ENCODE measurements at regions not wholly inside any gene's neighbourhood (a gene's known extent, or its start where the extent isn't known, plus 50 kb on each side); places are given as distances from the start of the nearest gene placed in this dataset.
A peak's percentile ranks its signal among the peaks of the same experiment; 100 is the strongest.
"Not testable (repeated sequence)": the region's sequence is repeated elsewhere in the genome, so short reads cannot be mapped to it uniquely, and the experiment has no call there.

DNA sequence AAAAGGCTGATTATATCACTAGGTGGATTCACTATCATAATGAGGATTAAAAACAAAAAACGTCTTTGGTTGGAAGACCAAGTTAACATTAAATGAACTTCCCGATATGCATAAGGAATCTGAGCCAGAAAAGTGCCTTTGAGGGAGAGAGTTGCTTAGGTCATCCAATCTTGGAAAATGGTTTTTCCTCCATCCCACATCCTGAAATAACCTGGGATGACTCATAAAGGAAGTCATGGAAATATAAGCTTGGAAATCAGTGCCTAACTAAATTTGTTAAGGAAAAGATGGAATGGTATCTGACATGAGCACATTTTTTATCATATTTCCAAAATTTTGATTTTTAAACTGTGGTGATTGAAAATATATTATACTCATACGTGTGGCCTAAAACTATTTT lies 66.0 kb downstream of the KBTBD8 start:
- Mint-ChIP-seq H3K4me3 (no peak overlapping the region), H3K36me3 (ENCODE audit: low read depth) (no peaks in the 10 kb centered on the region), H3K4me1 (no peaks in the 10 kb centered on the region), H3K27me3 (peaks cover 3% of the 10 kb centered on the region), H3K9me3 (peaks cover 6% of the 10 kb centered on the region), H3K27ac (no peak overlapping the region)
- ATAC-seq (no peak), DNase-seq (no peak)

DNA sequence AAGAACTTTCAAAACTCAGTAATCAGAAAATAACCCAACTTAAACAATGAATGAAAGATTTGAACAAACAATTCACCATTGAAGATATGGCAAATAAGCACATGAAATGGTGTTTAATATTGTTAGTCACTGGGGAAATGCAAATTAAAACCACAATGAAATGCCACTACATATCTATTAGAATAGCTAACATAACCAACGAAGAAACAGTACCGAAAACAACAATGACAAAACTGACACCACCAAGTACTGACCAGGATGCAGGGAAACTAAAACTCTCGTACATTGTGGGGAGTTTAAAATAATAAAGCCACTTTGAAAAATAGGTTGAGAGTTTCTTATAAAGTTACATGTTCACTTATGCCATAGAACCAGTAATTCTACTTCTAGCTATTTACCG lies 69.1 kb downstream of the KBTBD8 start:
- Mint-ChIP-seq H3K9me3 (no peaks in the 10 kb centered on the region), H3K27ac (no peak overlapping the region), H3K27me3 (no peaks in the 10 kb centered on the region), H3K4me1 (no peaks in the 10 kb centered on the region), H3K4me3 (no peak overlapping the region), H3K36me3 (ENCODE audit: low read depth) (no peaks in the 10 kb centered on the region)
- no peak for ATAC-seq
- DNase-seq, result no peak

DNA sequence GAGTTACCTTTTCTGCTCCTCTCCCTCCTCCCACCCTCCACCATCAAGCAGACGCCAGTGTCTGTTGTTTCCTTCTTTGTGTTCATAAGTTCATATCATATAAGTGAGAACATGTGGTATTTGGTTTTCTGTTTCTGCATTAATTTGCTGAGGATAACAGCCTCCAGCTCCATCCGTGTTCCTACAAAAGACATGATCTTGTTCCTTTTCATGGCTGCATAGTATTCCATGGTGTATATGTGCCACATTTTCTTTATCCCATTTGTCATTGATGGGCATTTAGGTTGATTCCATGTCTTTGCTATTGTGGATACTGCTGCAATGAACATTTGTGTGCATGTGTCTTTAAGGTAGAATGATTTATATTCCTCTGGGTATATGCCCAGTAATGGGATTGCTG lies 74.5 kb downstream of the KBTBD8 start:
- not testable (repeated sequence) for ATAC-seq; H3K27ac Mint-ChIP-seq; H3K9me3 Mint-ChIP-seq; H3K27me3 Mint-ChIP-seq; H3K36me3 Mint-ChIP-seq (ENCODE audit: low read depth); DNase-seq; H3K4me3 Mint-ChIP-seq
- H3K4me1 Mint-ChIP-seq, result peaks cover 17% of the 10 kb centered on the region

DNA sequence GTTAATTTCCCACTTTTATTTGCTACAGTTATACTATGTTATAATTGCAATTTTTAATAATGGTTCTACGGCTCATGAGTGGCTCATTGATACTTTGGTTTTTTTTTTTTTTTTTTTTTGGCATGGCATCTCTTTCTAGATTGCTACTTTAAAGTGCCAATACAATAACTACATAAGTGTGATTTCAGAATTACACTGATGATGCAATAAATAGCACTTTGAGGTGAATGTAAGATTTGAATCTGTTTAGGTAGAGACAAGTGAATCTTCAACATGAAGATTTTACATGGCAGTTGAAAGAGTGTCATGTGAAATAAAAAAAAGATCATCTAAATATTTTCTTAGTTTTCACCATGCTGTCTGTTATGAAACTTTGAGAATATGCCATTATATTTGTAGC lies 75.7 kb downstream of the KBTBD8 start:
- Mint-ChIP-seq H3K27ac (no peak overlapping the region), H3K27me3 (no peaks in the 10 kb centered on the region), H3K4me1 (peaks cover 21% of the 10 kb centered on the region), H3K9me3 (peaks cover 4% of the 10 kb centered on the region), H3K36me3 (ENCODE audit: low read depth) (no peaks in the 10 kb centered on the region), H3K4me3 (no peak overlapping the region)
- ATAC-seq (no peak), DNase-seq (no peak)

DNA sequence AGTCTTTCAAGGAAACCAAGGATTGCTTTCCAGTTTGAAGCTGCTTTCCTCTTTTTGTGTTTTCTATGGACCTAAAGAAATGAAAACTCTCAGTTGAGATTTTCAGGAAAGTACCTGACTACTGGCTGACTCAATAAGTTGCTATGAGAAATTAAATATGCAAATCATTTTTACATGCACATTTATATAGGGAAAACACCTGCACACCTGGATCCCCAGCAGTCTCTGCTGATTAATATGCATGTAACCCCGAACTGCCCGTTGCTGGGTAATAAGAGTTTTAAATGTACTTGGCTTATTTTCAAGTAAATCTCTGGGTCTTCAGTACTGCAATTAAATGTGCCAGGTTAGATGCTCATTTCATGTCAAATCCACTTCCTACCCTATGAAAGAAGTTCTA lies 77.2 kb downstream of the KBTBD8 start:
- no peak for ATAC-seq
- H3K4me1 Mint-ChIP-seq, result peaks cover 23% of the 10 kb centered on the region

DNA sequence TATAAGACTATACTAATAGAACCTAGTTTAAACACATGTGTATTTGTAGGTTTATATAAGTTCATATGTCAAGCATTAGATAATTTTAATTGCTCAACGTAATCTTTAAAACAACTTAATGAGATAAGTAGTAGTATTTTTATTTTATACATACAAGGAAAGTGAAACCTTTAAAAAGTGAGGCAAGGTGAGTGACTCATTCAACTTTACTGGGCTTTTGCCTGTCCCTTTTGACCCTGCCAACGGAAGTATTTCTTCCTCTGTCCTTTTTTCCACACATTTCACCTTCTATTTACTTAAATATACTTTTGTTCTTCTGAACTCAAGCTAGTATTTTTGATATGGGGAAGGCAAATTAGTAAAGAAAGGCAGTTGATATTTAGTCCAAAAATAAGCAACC lies 78.5 kb downstream of the KBTBD8 start:
- Mint-ChIP-seq H3K9me3 (peaks cover 4% of the 10 kb centered on the region), H3K4me3 (no peak overlapping the region), H3K36me3 (ENCODE audit: low read depth) (peaks cover 4% of the 10 kb centered on the region), H3K4me1 (peaks cover 23% of the 10 kb centered on the region), H3K27me3 (no peaks in the 10 kb centered on the region), H3K27ac (no peak overlapping the region)
- DNase-seq (no peak), ATAC-seq (no peak)

More for the DNA sequence above, 77.2 kb downstream of the KBTBD8 start:
- H3K27ac Mint-ChIP-seq, result no peak overlapping the region
- no peak overlapping the region for H3K4me3 Mint-ChIP-seq
- no peaks in the 10 kb centered on the region for H3K27me3 Mint-ChIP-seq
- H3K36me3 Mint-ChIP-seq (ENCODE audit: low read depth), result peaks cover 4% of the 10 kb centered on the region
- DNase-seq, result no peak
- H3K9me3 Mint-ChIP-seq, result peaks cover 4% of the 10 kb centered on the region

DNA sequence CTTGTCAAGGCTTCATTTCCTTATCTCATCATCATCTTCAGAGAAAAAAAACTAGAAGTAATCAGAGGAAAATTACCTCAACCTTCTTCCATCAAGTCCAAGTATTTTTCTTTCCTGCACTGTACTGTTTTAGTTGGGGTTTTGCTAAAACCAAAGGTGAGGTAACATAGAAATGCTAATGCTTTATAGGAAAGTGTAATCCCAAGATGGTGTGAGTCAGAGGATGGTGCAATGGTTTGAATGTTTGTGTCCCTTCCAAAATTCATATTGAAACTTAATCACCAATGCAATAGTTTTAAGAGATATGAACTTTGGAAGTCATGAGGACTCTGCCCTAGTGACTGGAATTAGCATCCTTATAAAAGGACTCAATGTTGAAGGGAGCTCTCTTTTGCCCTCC lies 79.5 kb downstream of the KBTBD8 start:
- Mint-ChIP-seq H3K4me3 (no peak overlapping the region), H3K4me1 (peaks cover 32% of the 10 kb centered on the region), H3K9me3 (peaks cover 15% of the 10 kb centered on the region), H3K27me3 (no peaks in the 10 kb centered on the region), H3K27ac (no peak overlapping the region), H3K36me3 (ENCODE audit: low read depth) (peaks cover 10% of the 10 kb centered on the region)
- DNase-seq, result no peak
- peak; percentile 54 for ATAC-seq

DNA sequence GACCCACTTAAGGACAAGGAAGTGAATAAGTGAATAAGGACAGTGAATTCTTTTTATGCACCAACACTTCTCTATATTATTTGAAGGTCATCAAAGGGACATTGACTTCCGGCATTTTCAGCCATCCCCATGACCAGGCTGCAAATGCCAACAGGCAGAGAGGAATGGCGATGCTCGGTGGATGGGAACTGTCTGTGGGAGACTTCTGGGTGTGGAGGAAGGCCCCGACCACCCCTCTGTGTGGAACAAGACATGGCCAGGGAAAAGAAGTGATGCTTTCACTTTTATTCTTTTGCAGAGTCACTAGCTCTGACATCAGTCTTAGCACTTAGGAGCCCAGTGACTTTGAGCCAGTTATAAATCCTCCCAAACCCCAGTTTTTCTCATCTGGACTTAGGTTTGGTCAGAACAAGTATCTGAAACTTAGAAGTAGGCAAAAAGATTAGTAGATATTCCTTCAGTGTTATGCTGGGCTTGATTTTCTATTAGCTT lies 84.5 kb downstream of the KBTBD8 start:
- H3K27me3 Mint-ChIP-seq, result no peaks in the 10 kb centered on the region
- H3K4me1 Mint-ChIP-seq, result peaks cover 31% of the 10 kb centered on the region
- peak overlapping the region; percentile 91 for H3K27ac Mint-ChIP-seq
- H3K9me3 Mint-ChIP-seq, result peaks cover 54% of the 10 kb centered on the region
- DNase-seq (no peak), ATAC-seq (no peak)
- peaks cover 44% of the 10 kb centered on the region for H3K36me3 Mint-ChIP-seq (ENCODE audit: low read depth)
- peak overlapping the region; percentile 26 for H3K4me3 Mint-ChIP-seq

DNA sequence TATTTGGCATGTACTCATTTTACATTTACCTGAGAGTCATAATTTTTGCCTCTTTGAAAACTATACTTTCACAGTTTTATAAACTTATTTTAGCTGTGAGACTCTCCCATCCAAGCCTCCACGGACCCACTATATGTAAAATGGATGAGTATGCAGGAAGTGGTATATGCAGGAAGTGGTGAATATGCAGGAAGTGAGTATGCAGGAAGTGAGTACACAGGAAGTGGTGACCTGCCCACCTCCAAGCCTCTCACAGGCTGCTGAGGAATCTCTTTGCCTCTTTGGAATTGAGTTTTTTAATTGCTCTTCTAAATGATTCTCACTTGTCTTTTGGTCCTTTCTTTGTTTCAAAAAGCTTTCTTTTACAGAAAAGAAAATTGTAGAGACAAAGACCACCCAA lies 85.2 kb downstream of the KBTBD8 start:
- Mint-ChIP-seq H3K27ac (peak overlapping the region; percentile 91), H3K9me3 (peaks cover 61% of the 10 kb centered on the region), H3K27me3 (no peaks in the 10 kb centered on the region), H3K4me3 (peak overlapping the region; percentile 60), H3K4me1 (peaks cover 27% of the 10 kb centered on the region), H3K36me3 (ENCODE audit: low read depth) (peaks cover 46% of the 10 kb centered on the region)
- DNase-seq (peak; percentile 43), ATAC-seq (peak; percentile 98)

DNA sequence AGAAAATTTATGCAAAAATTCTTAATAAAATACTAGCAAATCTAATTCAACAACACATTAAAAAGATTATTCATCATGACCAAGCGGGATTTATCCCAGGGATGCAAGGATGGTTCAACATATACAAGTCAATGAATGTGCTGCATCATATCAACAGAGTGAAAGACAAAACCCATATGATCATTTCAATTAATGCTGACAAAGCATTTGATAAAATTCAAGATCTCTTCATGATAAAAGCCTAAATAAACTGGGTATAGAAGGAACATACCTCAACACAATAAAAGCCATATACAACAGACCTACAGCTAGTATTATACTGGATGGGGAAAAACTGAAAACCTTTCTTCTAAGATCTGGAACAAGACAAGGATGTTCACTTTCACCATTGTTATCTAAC lies 89.7 kb downstream of the KBTBD8 start:
- H3K4me1 Mint-ChIP-seq, result peaks cover 21% of the 10 kb centered on the region
- no peak for DNase-seq
- no peak overlapping the region for H3K4me3 Mint-ChIP-seq
- no peaks in the 10 kb centered on the region for H3K27me3 Mint-ChIP-seq
- H3K9me3 Mint-ChIP-seq, result peaks cover 59% of the 10 kb centered on the region
- ATAC-seq, result no peak
- H3K27ac Mint-ChIP-seq, result no peak overlapping the region
- H3K36me3 Mint-ChIP-seq (ENCODE audit: low read depth), result peaks cover 34% of the 10 kb centered on the region

DNA sequence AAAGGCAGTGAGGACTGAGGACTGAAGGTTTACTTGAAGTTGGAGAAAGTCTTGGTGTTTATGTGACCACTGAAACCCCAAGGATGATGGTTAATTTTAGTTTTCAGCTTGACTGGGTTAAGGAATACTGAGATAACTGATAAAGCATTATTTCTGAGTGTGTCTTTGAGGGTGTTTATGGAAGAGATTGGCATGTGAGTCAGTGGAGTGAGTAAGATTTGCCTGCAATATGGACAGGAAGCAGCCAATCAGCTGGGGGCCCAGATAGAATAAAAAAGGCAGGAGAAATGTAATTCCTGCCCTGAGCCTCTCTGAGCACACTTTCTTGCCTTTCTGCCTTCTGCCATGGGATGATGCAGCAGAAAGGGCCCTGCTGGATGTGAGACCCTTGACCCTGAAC lies 92.4 kb downstream of the KBTBD8 start:
- no peak for DNase-seq
- peak overlapping the region; percentile 10 for H3K27ac Mint-ChIP-seq
- H3K4me1 Mint-ChIP-seq, result peaks cover 7% of the 10 kb centered on the region
- H3K27me3 Mint-ChIP-seq, result no peaks in the 10 kb centered on the region
- H3K36me3 Mint-ChIP-seq (ENCODE audit: low read depth), result peaks cover 14% of the 10 kb centered on the region
- H3K4me3 Mint-ChIP-seq, result no peak overlapping the region
- H3K9me3 Mint-ChIP-seq, result peaks cover 36% of the 10 kb centered on the region
- ATAC-seq, result peak; percentile 63

DNA sequence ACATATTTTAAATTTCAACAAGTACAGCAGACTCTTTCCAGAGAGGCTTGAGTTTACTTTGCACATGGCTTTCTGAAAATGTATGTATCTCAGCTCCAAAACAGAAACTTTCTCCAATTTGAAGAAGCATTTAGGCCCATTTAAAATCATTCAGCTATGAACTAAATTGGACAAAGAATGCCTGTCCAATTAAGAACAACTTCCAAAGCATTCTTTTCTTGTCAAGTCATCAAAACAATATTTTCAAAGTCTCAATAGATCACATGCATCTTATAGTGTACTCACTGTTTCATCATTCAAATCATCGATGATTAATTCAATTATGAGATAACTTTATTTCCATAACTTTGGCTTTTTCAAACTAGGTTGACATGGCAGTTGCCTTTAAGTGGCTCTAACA lies 95.2 kb downstream of the KBTBD8 start:
- no peak for ATAC-seq
- peaks cover 7% of the 10 kb centered on the region for H3K4me1 Mint-ChIP-seq
- H3K9me3 Mint-ChIP-seq, result peaks cover 13% of the 10 kb centered on the region
- H3K4me3 Mint-ChIP-seq, result no peak overlapping the region
- H3K36me3 Mint-ChIP-seq (ENCODE audit: low read depth), result no peaks in the 10 kb centered on the region
- no peak overlapping the region for H3K27ac Mint-ChIP-seq
- no peak for DNase-seq
- H3K27me3 Mint-ChIP-seq, result peaks cover 7% of the 10 kb centered on the region

DNA sequence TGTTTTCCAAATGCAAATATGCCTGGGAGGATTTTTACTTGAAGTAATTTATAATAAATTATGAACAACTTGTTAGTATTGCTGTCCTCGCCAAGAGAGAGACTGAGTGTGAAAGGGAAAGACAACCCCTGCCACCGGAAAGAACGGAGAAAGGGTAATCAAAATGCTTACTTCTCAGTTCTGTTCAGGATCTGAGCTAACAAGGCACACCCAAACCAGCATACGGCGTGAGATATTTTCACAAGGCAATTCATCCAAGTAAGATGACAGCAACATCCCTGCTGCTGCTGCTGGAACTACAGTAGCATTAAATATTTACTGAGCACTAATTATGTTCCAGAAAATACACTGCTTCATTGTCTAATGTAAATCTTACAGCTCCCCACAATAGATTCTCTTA lies 96.1 kb downstream of the KBTBD8 start:
- ATAC-seq (no peak), DNase-seq (no peak)
- Mint-ChIP-seq H3K27me3 (peaks cover 7% of the 10 kb centered on the region), H3K4me3 (no peak overlapping the region), H3K9me3 (peaks cover 7% of the 10 kb centered on the region), H3K27ac (no peak overlapping the region), H3K4me1 (peaks cover 7% of the 10 kb centered on the region), H3K36me3 (ENCODE audit: low read depth) (no peaks in the 10 kb centered on the region)

DNA sequence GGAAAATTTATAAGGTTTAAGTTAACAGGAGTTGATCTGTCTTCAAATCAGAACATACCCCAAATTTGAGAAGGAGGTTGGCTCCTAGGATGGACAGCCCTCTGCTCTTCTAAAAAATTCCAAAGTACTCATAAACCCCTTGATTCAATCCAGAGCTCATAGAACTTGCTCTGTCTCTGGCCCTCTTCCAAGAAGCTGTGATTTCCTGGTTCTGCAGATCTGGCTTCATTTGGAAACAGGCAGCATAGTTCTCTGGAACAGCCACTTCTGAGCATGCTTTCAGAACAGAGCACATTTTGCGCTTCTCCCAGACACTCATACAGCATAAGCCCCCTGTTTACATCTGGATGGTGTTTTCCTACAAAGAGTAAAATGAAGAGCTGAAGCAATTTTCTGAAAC lies 96.7 kb downstream of the KBTBD8 start:
- Mint-ChIP-seq H3K27ac (no peak overlapping the region), H3K4me1 (peaks cover 7% of the 10 kb centered on the region), H3K27me3 (peaks cover 7% of the 10 kb centered on the region), H3K9me3 (peaks cover 1% of the 10 kb centered on the region), H3K36me3 (ENCODE audit: low read depth) (no peaks in the 10 kb centered on the region), H3K4me3 (no peak overlapping the region)
- ATAC-seq, result no peak
- no peak for DNase-seq

DNA sequence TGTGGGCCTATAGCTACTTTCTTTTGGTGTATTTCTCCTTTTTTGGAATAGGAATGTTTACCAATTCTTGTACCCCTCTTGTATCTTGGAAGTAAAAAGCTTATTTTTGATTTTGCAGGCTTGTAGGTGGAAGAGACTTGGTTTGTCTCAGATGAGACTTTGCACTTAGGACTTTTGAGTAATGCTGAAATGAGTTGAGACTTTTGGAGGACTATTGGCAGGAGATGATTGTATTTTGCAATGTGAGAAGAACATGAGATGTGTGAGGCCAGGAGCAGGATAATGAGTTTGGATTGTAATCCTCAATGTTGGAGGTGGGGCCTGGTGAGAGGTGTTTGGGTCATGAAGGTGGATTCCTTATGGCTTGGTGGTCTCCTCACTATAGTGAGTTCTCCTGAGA lies 106.3 kb downstream of the KBTBD8 start:
- ATAC-seq, result no peak
- H3K9me3 Mint-ChIP-seq, result no peaks in the 10 kb centered on the region
- no peak for DNase-seq
- H3K27ac Mint-ChIP-seq, result no peak overlapping the region
- H3K4me3 Mint-ChIP-seq, result no peak overlapping the region
- no peaks in the 10 kb centered on the region for H3K36me3 Mint-ChIP-seq (ENCODE audit: low read depth)
- H3K27me3 Mint-ChIP-seq, result no peaks in the 10 kb centered on the region
- H3K4me1 Mint-ChIP-seq, result no peaks in the 10 kb centered on the region

DNA sequence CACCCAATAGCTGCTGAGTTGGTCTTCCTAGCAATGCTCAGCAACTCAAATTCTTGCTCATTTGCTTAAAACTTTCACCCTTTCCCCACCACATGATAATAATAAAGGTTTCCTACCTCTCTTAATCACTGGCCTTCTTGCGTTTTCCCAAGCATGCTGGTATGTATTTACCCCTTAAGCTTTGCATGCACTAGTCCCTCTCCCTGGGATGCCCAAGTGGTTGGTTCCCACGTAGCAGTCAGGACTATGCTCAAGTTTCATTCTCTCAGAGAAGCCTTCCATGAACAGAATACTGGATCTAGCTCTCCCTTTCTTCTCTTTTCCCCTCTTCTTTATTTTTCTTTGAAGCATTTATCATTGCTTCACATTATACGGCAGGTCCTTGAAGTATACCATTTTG lies 108.8 kb downstream of the KBTBD8 start:
- Mint-ChIP-seq H3K4me3 (no peak overlapping the region), H3K4me1 (no peaks in the 10 kb centered on the region), H3K27ac (no peak overlapping the region), H3K27me3 (no peaks in the 10 kb centered on the region), H3K9me3 (no peaks in the 10 kb centered on the region), H3K36me3 (ENCODE audit: low read depth) (no peaks in the 10 kb centered on the region)
- ATAC-seq (no peak), DNase-seq (no peak)
